Caco-2 (cell line): ENCODE measurements at regions not wholly inside any gene's neighbourhood (a gene's known extent, or its start where the extent isn't known, plus 50 kb on each side); places are given as distances from the start of the nearest gene placed in this dataset.

Experiments
- BruUV-seq: library from RNA; stranded (reverse); fragments of 400-500 nt; replicated peaks from 2 replicates; lab custom pipeline; 2021; lab: Mats Ljungman, UMichigan
- CTCF ChIA-PET: fragments of 300-600 bp; sonication (Branson Sonifier 250); formaldehyde crosslinking; loops from one replicate; lab custom pipeline; 2022; ENCODE audit warnings: antibody characterized with exemption; lab: Charles Lee
- POLR2A ChIA-PET: fragments of 300-600 bp; sonication (Branson Sonifier 250); formaldehyde crosslinking; loops from one replicate; lab custom pipeline; 2022; ENCODE audit warnings: antibody characterized with exemption; lab: Charles Lee
- DNase-seq, 2 experiments: peaks; one replicate each; pipeline versions ENCODE4 v3.0.0 to v3.0.0-alpha.2; 2020 to 2022
- H3K27me3 ChIP-seq: replicated peaks from 2 replicates; pipeline ENCODE4 v1.6.0; 2011; ENCODE audit warnings: low read length; ENCODE audit not compliant: control insufficient read depth, insufficient read depth
- H3K36me3 ChIP-seq: 2 replicates; pipeline ENCODE4 v1.5.1; 2011; ENCODE audit warnings: low read length; ENCODE audit not compliant: control insufficient read depth, insufficient read depth
- H3K4me1 ChIP-seq: fragments of 250-450 bp; sonication (Bioruptor Pico); 2 replicates; pipeline ENCODE4 v1.5.1; 2020; ENCODE audit warnings: mild to moderate bottlenecking
- H3K4me3 ChIP-seq: 2 replicates; pipeline ENCODE4 v1.5.1; 2011; ENCODE audit warnings: low read depth, mild to moderate bottlenecking, control low read depth, low read length
- H3K9me3 ChIP-seq: fragments of 250-450 bp; sonication (Bioruptor Pico); 2 replicates; pipeline ENCODE4 v1.5.1; 2020; ENCODE audit warnings: mild to moderate bottlenecking, moderate library complexity
- H3K27ac Mint-ChIP-seq: one replicate; pipeline ENCODE4 v1.8.0; 2022; ENCODE audit warnings: mixed read lengths; ENCODE audit not compliant: unreplicated experiment
- H3K27me3 Mint-ChIP-seq: one replicate; pipeline ENCODE4 v1.8.0; 2022; ENCODE audit warnings: mixed read lengths; ENCODE audit not compliant: insufficient read depth, unreplicated experiment
- H3K36me3 Mint-ChIP-seq: one replicate; pipeline ENCODE4 v1.8.0; 2022; ENCODE audit warnings: mild to moderate bottlenecking, mixed read lengths; ENCODE audit not compliant: insufficient read depth, unreplicated experiment
- H3K4me1 Mint-ChIP-seq: one replicate; pipeline ENCODE4 v1.8.0; 2022; ENCODE audit warnings: low read depth, mixed read lengths; ENCODE audit not compliant: unreplicated experiment
- H3K4me3 Mint-ChIP-seq: one replicate; pipeline ENCODE4 v1.8.0; 2022; ENCODE audit warnings: mild to moderate bottlenecking, moderate library complexity, mixed read lengths; ENCODE audit not compliant: unreplicated experiment
- H3K9me3 Mint-ChIP-seq: one replicate; pipeline ENCODE4 v1.8.0; 2022; ENCODE audit warnings: mixed read lengths; ENCODE audit not compliant: unreplicated experiment
- intact Hi-C: fragments of 100-400 bp; cut with micrococcal nuclease; formaldehyde crosslinking; loops from one replicate; pipeline ENCODE4 v1.10.0; 2022; ENCODE audit not compliant: unreplicated experiment
- TF ChIP-seq, protein P1 (sequence below), 2 experiments: fragments of 200-600 bp in 1 of 2; IDR thresholded peaks; 1 replicate in 1 of 2; 2 replicates in 1 of 2; pipeline versions ENCODE4 v1.5.1 to v1.8.0; 2011 to 2022; ENCODE audit warnings: antibody characterized with exemption in 1 of 2, control low read depth in 1 of 2, inconsistent platforms in 1 of 2, low read depth in 1 of 2, low read length in 1 of 2, mild to moderate bottlenecking in 1 of 2, moderate library complexity in 1 of 2; ENCODE audit not compliant: insufficient read depth in 1 of 2, severe bottlenecking in 1 of 2, unreplicated experiment in 1 of 2

DNA sequence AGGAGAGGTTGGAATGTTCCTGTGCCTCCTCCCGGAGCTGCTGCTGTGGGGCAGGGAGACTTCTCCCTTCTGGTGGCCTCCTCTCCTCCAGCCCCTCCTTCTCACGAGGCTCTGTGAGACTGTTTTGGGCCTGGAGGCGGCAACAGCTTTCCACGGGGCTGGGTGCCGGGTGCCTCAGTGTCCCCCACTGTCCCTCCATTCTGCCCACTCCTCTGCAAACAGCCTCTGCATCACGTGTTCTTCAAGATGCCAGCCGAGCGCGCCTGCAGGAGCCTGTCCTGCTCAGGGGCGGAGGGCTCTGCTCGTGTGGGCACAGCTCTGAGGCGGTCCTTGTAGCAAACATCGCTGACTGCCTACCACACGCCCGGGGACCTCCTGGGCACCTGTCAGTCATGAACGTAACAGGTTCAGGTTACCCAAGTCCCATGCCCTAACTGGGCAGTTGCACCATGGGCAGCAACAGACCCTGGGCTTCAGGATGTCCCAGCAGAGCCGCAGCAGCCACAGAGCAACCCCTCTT is 70.8 kb downstream of the RRM2 start:
- H3K4me1 ChIP-seq: no peaks in the 10 kb centered on the region
- Mint-ChIP-seq H3K4me3 (no peak overlapping the region), H3K36me3 (peaks cover 15% of the 10 kb centered on the region), H3K27ac (no peak overlapping the region), H3K9me3 (peaks cover 18% of the 10 kb centered on the region), H3K4me1 (no peaks in the 10 kb centered on the region), H3K27me3 (no peaks in the 10 kb centered on the region)
- no peak for DNase-seq
- POLR2A ChIA-PET: interaction anchor here (0.5 kb wide), 1 partner anchor 563 kb away, joined by 3 read pairs; no protein-coding TSS in a partner anchor
- BruUV-seq: no TSS peak
- H3K9me3 ChIP-seq: peaks cover 13% of the 10 kb centered on the region
- intact Hi-C loops: no loop called here
- no peak overlapping the region for H3K4me3 ChIP-seq
- no peaks in the 10 kb centered on the region for H3K27me3 ChIP-seq
- TF ChIP-seq, protein P1, sequence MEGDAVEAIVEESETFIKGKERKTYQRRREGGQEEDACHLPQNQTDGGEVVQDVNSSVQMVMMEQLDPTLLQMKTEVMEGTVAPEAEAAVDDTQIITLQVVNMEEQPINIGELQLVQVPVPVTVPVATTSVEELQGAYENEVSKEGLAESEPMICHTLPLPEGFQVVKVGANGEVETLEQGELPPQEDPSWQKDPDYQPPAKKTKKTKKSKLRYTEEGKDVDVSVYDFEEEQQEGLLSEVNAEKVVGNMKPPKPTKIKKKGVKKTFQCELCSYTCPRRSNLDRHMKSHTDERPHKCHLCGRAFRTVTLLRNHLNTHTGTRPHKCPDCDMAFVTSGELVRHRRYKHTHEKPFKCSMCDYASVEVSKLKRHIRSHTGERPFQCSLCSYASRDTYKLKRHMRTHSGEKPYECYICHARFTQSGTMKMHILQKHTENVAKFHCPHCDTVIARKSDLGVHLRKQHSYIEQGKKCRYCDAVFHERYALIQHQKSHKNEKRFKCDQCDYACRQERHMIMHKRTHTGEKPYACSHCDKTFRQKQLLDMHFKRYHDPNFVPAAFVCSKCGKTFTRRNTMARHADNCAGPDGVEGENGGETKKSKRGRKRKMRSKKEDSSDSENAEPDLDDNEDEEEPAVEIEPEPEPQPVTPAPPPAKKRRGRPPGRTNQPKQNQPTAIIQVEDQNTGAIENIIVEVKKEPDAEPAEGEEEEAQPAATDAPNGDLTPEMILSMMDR (IDR thresholded peaks at IDR 0.05; ENCODE audit: insufficient read depth in 1 of 2, low read depth in 1 of 2, low read length in 1 of 2, severe bottlenecking in 1 of 2, unreplicated experiment in 1 of 2): no peak
- H3K36me3 ChIP-seq: no peaks in the 10 kb centered on the region; the same call in 1 of the 2 replicates
- CTCF ChIA-PET: interaction anchor here (0.6 to 0.8 kb wide), 3 partner anchors 30 to 215 kb away, joined by 3 to 5 read pairs (median 4); no protein-coding TSS in a partner anchor

DNA sequence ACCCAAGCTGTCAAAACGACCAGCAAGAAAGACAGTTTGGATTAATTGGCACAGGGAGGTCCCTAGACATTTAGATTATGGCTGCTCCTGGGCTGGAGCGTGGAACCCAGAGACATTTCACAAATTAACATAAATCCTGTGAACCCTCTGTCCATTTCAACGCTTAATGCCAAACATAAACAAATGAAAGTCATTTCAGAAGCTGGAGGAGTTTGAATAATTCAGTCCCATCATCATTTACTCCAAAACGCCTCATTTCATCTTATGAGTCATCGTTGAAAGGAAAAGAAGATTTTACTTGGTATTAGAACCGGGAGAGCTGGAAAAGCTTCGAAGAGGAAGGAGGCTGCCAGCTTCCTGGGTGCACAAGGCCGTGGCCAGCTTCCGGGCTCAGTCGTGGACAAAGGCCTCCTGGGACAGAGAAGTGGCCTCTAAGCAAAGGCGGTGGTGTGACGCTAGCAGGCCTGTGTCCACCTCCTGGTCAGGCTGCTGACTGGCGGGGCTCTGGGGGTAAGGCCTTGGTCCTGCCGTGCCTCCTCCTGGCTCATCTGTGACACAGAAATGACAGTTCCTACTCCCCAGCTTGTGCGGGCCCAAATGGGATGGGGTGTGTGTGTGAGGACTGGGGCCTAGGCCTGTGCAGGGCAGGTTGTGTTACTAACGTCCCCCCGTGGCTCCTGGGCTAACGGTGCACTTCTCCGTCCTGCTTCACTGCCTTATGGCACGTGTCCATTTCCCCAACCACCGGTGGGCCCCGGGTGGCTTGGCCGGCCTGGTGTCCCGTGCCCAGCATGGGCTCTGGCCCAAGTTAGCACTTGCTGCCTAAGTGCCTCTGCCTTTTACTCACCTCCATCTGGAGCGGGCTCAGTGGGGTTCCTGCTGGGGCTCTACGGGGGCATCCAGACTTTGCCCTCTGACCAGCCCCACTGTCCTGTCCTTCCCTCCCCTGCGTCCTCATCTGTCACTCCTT is 71.6 kb downstream of the RRM2 start:
- H3K27ac Mint-ChIP-seq: no peak overlapping the region
- H3K27me3 Mint-ChIP-seq: no peaks in the 10 kb centered on the region
- H3K36me3 Mint-ChIP-seq: peaks cover 22% of the 10 kb centered on the region
- no peaks in the 10 kb centered on the region for H3K36me3 ChIP-seq
- H3K27me3 ChIP-seq: no peaks in the 10 kb centered on the region
- TF ChIP-seq, protein P1 (IDR thresholded peaks at IDR 0.05; ENCODE audit: insufficient read depth in 1 of 2, low read depth in 1 of 2, low read length in 1 of 2, severe bottlenecking in 1 of 2, unreplicated experiment in 1 of 2): no peak
- H3K9me3 Mint-ChIP-seq: peaks cover 26% of the 10 kb centered on the region
- no TSS peak for BruUV-seq
- POLR2A ChIA-PET: interaction anchor here (0.6 kb wide), 1 partner anchor 31 kb away, joined by 3 read pairs; no protein-coding TSS in a partner anchor
- peaks cover 17% of the 10 kb centered on the region for H3K9me3 ChIP-seq
- H3K4me1 Mint-ChIP-seq: peaks cover 6% of the 10 kb centered on the region
- no peak overlapping the region for H3K4me3 ChIP-seq
- no peak for DNase-seq
- no peaks in the 10 kb centered on the region for H3K4me1 ChIP-seq
- intact Hi-C loops: no loop called here
- CTCF ChIA-PET: interaction anchor here (0.5 kb wide), 1 partner anchor 10 kb away, joined by 3 read pairs; no protein-coding TSS in a partner anchor
- no peak overlapping the region for H3K4me3 Mint-ChIP-seq

DNA sequence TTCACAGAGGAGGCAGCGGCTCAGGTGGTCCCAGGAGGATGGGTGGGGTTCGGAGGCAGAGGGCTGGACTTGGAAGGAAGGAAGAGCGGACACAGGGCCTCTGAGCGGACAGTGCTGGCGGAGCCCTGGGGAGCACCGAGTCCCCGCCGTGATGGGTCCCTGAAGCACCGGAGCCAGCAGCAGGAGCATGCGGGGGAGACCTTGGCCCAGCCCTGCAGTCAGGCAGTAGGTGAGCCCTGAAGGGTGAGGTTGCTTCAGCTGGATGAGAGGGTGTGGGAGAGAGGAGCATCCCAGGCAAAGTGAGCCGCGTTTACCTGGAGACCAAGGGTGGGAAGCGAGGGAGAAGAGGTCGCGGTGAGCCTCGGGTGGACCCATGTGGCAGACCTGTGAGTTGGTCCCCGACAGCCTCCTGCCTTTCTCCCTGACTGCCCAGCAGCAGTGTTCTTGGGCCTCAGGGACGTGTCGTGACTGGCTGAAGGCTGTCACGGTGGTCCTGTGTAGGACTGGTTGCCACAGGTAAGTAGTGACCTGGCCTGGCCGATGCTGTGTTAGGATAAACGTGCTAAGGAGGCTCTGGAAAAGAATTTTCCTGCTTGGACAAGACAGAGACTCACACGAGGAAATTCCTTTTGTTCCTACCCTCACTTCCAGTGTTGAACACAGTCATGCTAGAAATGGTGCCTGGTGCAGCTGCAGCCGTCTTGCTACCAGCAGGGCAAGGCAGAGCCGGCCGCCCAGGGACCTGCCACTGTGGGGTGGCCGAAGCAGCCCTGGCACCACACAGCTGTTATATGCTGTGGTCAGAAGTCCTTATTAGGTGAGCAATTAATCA is 73.0 kb downstream of the RRM2 start:
- no TSS peak for BruUV-seq

More for the DNA sequence above, 73.0 kb downstream of the RRM2 start:
- ChIA-PET POLR2A (no interaction called here), CTCF (no interaction called here)
- Histone ChIP-seq H3K27me3 (no peaks in the 10 kb centered on the region), H3K4me1 (no peaks in the 10 kb centered on the region), H3K9me3 (peaks cover 17% of the 10 kb centered on the region), H3K4me3 (no peak overlapping the region), H3K36me3 (no peaks in the 10 kb centered on the region)
- TF ChIP-seq, protein P1 (IDR thresholded peaks at IDR 0.05; ENCODE audit: insufficient read depth in 1 of 2, low read depth in 1 of 2, low read length in 1 of 2, severe bottlenecking in 1 of 2, unreplicated experiment in 1 of 2): no peak
- no peak for DNase-seq
- H3K4me3 Mint-ChIP-seq: no peak overlapping the region
- peaks cover 16% of the 10 kb centered on the region for H3K9me3 Mint-ChIP-seq
- H3K36me3 Mint-ChIP-seq: peaks cover 22% of the 10 kb centered on the region
- intact Hi-C loops: no loop called here
- no peak overlapping the region for H3K27ac Mint-ChIP-seq
- H3K27me3 Mint-ChIP-seq: no peaks in the 10 kb centered on the region
- H3K4me1 Mint-ChIP-seq: peaks cover 6% of the 10 kb centered on the region
